Islet precursor cell (in vitro differentiated cells): ENCODE measurements at regions not wholly inside any gene's neighbourhood (a gene's known extent, or its start where the extent isn't known, plus 50 kb on each side); places are given as distances from the start of the nearest gene placed in this dataset.
A peak's percentile ranks its signal among the peaks of the same experiment; 100 is the strongest.

Experiments used
- DNase-seq: peaks from one replicate; pipeline ENCODE4 v3.0.0-alpha.2; 2018

DNA sequence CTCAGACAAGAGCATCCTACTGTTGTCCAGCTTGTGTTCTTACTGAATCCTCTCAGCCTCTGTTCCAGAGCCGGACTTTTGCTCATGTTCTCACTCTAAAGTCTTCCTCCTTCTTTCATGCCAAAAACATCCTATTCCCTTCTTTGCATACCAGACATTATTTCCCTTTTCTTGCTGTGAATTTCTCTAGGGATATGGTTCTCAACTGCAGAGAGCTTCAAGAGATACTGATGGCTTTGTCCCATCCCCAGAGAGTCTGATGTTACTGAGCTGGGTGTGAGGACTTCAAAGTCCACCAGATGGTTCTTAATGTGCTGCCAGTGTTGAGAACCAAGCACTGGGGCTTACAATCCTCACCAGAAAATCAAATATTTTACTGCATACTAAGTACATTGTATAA is 98.6 kb upstream of the FER start:
- DNase-seq: no peak

- DNase-seq: peak; percentile 88
Observed at GRCh38 chr5:108642170-108642906, 105.4 kb upstream of the FER start.

DNA sequence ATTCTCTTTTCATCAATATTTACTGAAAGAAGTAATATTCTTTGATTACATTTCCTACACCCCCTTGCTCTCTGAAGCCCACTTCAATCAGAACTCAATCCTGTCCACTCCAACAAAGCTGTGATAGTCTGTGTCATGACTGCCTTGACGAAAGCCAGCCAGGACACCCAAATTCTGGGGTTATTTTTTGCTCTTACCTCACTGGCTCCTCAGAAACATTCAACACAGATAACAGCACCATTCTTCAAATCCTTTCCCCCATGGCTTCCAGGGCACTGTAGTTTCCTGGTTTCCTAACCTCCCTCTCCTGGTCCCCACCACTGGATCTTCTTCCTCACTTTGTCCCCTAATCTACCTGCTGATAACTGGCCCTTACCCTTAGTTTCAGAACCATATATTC is 106.1 kb upstream of the FER start:
- no peak for DNase-seq

DNA sequence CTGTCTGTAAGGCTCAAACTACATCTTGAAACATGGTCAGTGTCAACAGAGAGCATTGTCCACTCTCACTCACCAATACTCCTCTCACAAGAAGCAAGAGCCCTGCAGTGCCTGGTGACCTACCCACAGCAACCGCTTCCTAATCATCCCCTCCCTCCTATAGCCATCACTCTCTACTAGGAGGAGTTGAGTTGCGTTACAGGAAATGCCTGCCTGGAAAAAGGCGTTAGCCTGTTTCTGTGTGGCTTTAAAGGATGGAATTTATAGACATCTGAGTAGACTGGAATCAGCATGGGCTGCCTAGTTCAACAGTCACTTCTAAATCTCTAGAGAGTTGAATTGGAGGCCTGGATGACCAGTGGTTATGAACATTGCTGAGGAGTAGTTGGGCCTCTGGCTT is 108.3 kb upstream of the FER start:
- peak; percentile 82 for DNase-seq

DNA sequence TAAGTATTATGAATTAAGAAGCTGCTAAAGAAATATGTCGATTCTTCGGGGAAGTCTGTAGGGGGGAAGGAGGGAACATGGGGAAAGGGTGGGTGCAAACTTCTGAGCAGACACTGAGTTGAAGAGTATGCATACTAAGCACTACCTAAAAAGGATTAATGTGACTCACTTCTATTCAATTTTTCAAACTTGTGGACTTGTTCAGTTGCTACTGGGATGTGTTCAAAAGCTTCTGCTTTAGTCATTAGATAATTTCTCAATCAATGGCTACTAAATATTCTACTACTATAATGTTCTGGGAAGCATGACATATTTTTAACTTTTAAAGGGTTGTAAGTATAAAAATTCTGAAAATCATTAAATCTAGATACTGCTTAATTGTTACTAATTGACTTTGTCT is 109.7 kb upstream of the FER start:
- DNase-seq: no peak

DNA sequence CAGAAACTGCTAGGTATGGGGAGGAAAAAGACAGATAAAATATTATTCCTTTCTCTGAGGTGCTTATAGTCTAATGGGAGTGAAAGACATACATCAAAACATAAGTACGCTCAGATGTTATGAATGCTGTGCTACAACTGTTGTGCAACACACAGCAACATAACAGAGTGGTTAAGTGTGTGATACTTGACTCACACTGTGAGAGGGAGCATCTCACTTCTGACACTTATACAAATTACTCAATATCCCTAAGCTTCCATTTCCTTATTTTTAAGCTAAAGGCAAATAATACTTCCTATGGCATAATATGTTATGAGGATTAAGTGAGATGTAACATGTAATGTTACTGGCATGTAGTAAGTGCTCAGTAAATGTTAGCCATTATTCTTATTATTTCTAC is 110.6 kb upstream of the FER start:
- no peak for DNase-seq

GRCh38 chr5:108636135-108636853 is 111.4 kb upstream of the FER start:
- DNase-seq: no peak

- no peak for DNase-seq
Observed at GRCh38 chr5:108634617-108635288, 112.9 kb upstream of the FER start.

- no peak for DNase-seq
Observed at GRCh38 chr5:108634010-108634616, 113.6 kb upstream of the FER start.

DNA sequence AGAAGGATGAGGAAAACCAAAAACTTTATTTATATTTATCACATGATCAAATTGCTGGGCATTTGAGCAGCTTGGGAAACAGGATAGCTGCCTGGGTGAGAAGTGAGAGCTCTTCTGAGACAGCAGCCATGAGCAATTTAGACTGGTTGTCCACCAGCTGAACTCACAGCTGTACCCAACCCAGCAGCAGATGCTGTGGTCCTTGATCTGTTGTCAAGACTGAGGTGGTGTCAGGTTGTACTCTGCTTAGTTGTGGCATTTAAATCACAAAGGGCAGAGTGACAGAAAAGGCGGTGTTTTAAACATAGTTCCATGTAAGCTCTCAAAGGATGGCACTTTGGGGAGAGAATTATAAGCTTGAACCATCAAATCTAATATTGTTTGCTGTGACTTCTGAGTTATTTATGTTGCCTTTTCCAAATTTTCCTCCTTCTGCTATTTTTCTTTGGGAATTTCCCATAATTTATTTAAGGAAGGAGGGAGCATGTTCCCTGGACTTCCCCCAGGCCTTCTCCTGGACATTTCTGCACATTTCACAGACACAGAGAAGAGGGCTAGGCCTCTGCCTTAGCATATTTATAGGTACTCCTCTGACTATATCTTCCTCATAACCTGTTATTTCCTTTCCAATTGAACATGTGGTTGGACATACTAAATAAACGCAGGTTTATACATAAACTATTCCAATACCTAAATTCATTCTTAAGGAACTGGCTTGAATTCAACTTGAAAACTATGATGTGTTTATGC is 117.7 kb upstream of the FER start:
- no peak for DNase-seq

DNA sequence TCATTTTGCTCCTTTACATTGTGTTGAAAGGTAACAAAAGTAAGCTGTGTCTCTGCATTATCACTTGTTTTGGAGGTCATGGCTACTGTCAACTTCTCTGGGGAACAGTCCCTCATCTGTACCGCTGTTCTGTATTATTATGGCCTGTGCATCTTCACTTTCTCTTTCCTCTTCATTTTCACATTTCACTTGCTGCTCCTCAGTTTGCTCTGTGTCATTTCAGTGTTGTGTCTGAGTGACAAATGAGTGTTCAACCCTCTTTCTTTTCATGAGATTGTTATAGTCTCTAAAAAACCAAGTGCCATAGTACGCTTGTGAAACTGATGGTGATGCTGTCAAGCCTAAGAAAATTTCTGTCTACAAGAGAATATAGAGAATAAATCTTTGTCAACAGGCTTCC is 122.0 kb upstream of the FER start:
- no peak for DNase-seq

DNA sequence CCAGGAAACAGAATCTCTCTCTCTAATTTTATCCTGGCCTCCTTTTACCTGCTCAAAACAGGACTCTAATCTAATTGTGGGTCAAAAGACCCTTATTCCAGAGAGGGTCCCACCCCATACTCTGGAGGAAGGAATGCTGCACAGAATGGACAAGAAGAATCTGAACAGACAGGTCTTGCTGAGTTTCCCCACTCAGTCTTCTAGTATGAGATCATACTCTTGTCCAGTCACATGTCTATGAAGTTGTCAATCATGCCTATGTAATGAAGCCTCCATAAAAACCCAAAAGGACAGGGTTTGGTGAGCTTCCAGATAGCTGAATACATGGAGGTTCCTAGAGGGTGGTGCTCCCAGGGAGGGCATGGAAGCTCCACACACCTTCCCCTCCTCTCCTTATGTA is 123.9 kb upstream of the FER start:
- no peak for DNase-seq

- DNase-seq: no peak
Observed at GRCh38 chr5:108620516-108620915, 127.2 kb upstream of the FER start.

GRCh38 chr5:108619815-108620214 is 127.9 kb upstream of the FER start:
- no peak for DNase-seq

- no peak for DNase-seq
Observed at GRCh38 chr5:108617467-108618435, 129.9 kb upstream of the FER start.

DNA sequence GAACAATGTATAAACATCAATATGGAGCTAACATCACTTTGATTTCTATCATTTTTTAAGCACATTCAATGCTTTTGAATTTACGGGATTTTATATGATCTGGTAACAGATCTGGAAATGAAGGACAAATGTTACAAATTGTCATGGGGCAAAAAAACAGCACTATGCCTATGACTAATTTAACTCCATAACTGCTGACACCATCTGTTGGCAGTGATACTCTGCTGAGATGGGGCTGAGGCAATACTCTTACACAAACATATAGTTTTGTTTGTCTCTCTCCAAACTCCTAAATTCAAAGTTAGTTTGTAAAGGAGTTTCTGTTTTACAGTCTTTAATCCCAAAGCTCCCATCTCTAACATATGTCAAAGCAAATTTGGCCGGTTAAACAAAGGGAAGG is 132.5 kb upstream of the FER start:
- no peak for DNase-seq

DNA sequence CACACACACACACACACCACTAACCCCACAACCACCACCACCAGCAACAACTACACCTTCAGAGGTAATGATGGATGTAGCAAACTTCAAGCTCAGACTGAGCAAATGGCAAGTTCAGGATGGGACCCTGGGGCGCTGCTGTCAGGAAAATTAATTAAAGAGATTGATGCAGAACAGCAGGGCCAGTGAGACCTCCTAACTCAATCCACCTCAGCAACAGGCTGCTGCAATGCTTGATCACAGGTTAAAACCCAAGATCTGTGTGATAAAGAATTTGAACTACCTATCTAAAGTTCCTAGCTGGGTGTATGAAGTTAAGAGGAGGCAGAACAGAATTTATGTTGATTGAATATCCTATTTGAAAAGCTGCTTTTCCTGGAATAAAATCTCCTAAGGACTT is 140.3 kb upstream of the FER start:
- no peak for DNase-seq

DNA sequence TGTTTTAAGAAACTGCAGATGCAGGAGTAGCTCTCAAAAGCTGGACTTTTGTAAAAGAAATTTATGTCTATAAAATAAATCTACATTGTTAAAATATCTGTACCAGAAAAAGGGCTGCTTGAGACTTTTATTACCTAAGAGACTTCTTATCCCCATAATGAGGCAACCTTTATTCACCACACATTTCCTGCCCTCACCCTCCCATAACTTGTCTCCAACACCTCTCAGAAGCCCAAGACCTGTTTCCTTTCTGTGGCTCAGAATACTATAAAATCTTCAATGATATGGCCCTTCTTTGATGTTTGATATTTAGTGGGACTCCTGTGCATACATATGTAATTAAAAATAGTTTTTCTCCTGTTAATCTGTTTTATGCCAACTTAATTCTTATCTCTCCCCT is 141.5 kb upstream of the FER start:
- DNase-seq: no peak

- no peak for DNase-seq
Observed at GRCh38 chr5:108602830-108603229, 144.9 kb upstream of the FER start.

- DNase-seq: no peak
Observed at GRCh38 chr5:108590799-108591198, 156.9 kb upstream of the FER start.

GRCh38 chr5:108588323-108588722 is 159.4 kb upstream of the FER start:
- no peak for DNase-seq

DNA sequence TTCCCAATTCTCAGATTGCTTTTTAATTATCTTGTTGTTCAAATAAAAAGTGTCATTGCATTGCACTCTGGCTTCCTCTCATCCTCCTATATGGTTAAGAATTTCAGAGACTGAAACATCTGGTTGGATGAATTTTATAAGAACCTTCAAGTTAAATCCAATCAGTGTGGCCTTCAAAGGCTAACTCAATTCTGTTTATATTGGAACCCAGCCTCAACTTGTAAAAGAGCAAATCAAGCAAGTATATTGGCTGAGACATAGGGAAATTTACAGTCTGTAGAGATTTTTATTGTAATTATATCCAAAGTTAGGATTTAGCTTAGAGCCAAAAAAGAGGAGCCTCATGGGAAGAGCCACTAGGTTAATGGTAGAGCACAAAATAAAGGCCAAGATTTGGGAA is 159.9 kb upstream of the FER start:
- DNase-seq: no peak
